IgD-negative memory B cell (primary cell): ENCODE measurements at regions not wholly inside any gene's neighbourhood (a gene's known extent, or its start where the extent isn't known, plus 50 kb on each side); places are given as distances from the start of the nearest gene placed in this dataset.
"Not testable (repeated sequence)": the region's sequence is repeated elsewhere in the genome, so short reads cannot be mapped to it uniquely, and the experiment has no call there.

Source experiments
- H3K27ac Mint-ChIP-seq, 3 donors: one replicate each; pipeline ENCODE4 v1.8.0; 2020 to 2022; ENCODE audit warnings: mild to moderate bottlenecking in 3 of 3, mixed read lengths in 3 of 3, moderate library complexity in 1 of 3
- H3K27me3 Mint-ChIP-seq: one replicate; pipeline ENCODE4 v1.8.0; 2021; ENCODE audit warnings: mixed read lengths
- H3K36me3 Mint-ChIP-seq: one replicate; pipeline ENCODE4 v1.8.0; 2020; ENCODE audit warnings: mild to moderate bottlenecking, mixed read lengths
- H3K4me1 Mint-ChIP-seq, 3 donors: one replicate each; pipeline ENCODE4 v1.8.0; 2020 to 2022; ENCODE audit warnings: mixed read lengths in 3 of 3, mild to moderate bottlenecking in 1 of 3
- H3K4me3 Mint-ChIP-seq, 4 donors: one replicate each; pipeline ENCODE4 v1.8.0; 2020 to 2022; ENCODE audit warnings: mild to moderate bottlenecking in 4 of 4, mixed read lengths in 4 of 4, moderate library complexity in 3 of 4
- H3K9me3 Mint-ChIP-seq, 3 donors: one replicate each; pipeline ENCODE4 v1.8.0; 2020 to 2021; ENCODE audit warnings: mixed read lengths in 3 of 3, mild to moderate bottlenecking in 1 of 3

DNA sequence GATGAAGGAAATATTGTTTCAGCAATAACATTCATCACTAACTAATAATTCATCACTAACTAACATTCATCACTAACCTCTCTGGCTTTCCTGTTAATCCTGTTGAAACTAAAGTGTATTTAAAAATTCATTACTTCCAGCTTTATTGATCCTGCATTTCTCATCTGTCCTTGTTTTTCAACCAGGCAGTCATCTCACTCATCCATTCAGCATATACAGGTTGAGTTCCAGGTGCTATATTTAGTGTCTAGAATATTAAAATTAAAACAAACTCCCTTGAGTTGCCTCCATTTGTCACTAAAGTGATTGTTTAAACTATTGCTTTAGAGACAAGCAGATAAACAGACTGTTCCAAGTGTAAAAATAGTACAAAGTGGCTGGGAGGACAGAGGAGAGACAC lies 58.1 kb downstream of the ATXN7L3B start:
- H3K27ac Mint-ChIP-seq, result no peak overlapping the region
- no peak overlapping the region for H3K4me3 Mint-ChIP-seq
- peaks cover 4% of the 10 kb centered on the region for H3K36me3 Mint-ChIP-seq
- no peaks in the 10 kb centered on the region for H3K27me3 Mint-ChIP-seq
- H3K9me3 Mint-ChIP-seq, result peaks cover 4 to 7% (median 5%) of the 10 kb centered on the region in 3 donors
- no peaks in the 10 kb centered on the region for H3K4me1 Mint-ChIP-seq

GRCh38 chr12:74598819-74599218 lies 61.2 kb downstream of the ATXN7L3B start:
- H3K36me3 Mint-ChIP-seq, result peaks cover 4% of the 10 kb centered on the region
- H3K4me1 Mint-ChIP-seq, result no peaks in the 10 kb centered on the region
- H3K4me3 Mint-ChIP-seq, result no peak overlapping the region
- no peak overlapping the region for H3K27ac Mint-ChIP-seq
- H3K9me3 Mint-ChIP-seq, result peaks cover 4 to 7% (median 5%) of the 10 kb centered on the region in 3 donors
- no peaks in the 10 kb centered on the region for H3K27me3 Mint-ChIP-seq

- Mint-ChIP-seq H3K4me3 (no peak overlapping the region), H3K27me3 (no peaks in the 10 kb centered on the region), H3K4me1 (no peaks in the 10 kb centered on the region), H3K27ac (no peak overlapping the region), H3K36me3 (peaks cover 4% of the 10 kb centered on the region), H3K9me3 (peaks cover 4 to 7% (median 5%) of the 10 kb centered on the region in 3 donors)
These were observed 62.3 kb downstream of the ATXN7L3B start for GRCh38 chr12:74599932-74600331.

DNA sequence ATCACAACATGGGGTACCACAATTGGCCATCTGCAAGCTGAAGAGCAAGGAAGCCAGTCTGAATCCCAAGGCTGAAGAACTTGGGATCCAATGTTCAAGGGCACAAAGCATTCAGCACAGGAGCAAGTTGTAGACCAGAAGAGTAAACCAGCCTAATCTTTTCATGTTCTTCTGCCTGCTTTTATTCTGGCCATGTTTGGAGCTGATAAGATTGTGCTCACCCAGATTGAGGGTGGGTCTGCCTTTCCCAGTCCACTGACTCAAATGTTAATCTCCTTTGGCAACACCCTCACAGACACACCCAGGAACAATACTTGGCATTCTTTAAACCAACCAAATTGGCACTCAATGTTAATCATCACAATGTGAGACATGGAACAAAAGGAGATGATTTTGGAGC lies 63.2 kb downstream of the ATXN7L3B start:
- H3K27me3 Mint-ChIP-seq, H3K9me3 Mint-ChIP-seq, H3K27ac Mint-ChIP-seq, H3K36me3 Mint-ChIP-seq, H3K4me3 Mint-ChIP-seq, H3K4me1 Mint-ChIP-seq: not testable (repeated sequence)

DNA sequence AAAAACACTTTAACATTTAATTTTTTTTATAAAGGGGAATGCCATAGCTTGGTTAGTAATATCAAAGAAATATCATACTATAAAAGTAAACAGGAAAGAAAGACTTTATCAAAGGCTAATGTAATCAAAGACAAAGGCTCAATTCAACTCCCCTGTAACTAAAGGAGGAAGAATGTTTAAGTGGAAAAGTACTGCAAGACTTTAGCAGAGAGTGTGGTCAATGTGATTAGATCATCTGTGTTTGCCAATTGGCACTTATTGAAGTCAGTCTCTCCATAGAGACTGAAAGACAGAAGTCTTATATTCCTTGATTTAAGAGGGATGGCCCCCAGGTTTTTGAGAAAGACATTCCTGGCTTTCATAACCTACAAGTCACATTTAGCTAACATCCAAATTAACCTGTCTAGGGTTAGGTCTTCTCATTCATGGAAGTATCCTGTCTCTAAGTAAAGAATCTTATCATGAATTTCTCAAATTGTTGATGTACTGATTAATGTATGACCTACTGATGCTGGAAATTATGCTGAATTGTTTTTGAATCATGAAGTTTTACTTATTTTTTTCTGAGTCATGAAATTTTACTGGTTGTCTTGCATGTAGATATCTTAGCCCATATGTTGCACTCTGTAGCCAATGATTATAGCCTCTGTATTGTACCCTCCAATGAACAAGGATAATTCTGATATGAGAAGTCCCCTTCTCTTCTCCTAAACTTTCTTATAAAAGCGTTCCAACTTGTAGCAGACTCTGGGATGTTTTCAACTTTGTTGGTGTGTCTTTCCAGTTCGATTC lies 65.4 kb downstream of the ATXN7L3B start:
- Mint-ChIP-seq H3K36me3 (peaks cover 4% of the 10 kb centered on the region), H3K4me1 (no peaks in the 10 kb centered on the region), H3K27me3 (no peaks in the 10 kb centered on the region), H3K27ac (no peak overlapping the region), H3K9me3 (peaks cover 4 to 7% (median 5%) of the 10 kb centered on the region in 3 donors), H3K4me3 (no peak overlapping the region)

- H3K27ac Mint-ChIP-seq, result no peak overlapping the region
- no peaks in the 10 kb centered on the region for H3K4me1 Mint-ChIP-seq
- H3K9me3 Mint-ChIP-seq, result peaks cover 0 to 1% (median 0%) of the 10 kb centered on the region in 3 donors
- no peaks in the 10 kb centered on the region for H3K27me3 Mint-ChIP-seq
- H3K4me3 Mint-ChIP-seq, result no peak overlapping the region
- no peaks in the 10 kb centered on the region for H3K36me3 Mint-ChIP-seq
These were observed 70.7 kb downstream of the ATXN7L3B start for GRCh38 chr12:74608231-74608775.

DNA sequence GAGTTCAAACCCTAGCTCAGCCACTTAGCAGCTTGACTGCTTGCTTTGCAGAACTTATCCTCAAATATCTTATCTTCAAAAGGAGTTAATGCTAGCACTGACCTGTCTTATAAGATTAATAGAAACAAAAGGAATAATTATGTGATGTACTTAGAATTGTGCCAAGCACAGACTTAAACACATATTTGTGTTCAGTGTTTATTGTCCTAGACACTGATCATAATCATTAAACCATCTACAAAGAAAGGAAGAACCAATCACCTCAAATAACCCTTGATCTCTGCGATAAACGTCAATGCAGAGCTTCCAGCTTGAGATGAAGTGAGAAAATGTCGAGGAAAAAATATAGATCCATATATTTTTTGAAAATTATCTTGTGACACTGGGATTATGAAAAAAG lies 73.1 kb downstream of the ATXN7L3B start:
- Mint-ChIP-seq H3K27me3 (no peaks in the 10 kb centered on the region), H3K9me3 (peaks cover 0 to 1% (median 0%) of the 10 kb centered on the region in 3 donors), H3K27ac (no peak overlapping the region), H3K4me3 (no peak overlapping the region), H3K4me1 (no peaks in the 10 kb centered on the region), H3K36me3 (no peaks in the 10 kb centered on the region)

DNA sequence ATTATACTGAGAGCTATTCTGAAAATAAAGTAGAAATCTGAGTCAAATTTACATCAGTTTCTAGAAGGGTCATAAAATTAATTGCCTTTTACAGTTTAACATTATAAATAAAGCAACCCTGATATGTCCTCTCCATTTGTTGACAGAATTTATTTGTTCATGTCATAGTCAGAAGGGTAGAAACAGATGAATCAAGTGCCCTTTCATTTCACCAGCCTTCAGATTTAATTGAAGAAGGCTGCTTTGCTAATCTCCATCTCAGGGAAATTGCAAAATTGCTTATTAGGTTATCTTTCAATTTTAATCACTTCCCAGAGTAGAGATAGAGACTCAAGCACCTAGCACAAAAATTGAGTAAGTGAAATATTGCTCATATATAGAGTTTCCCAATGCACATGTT lies 76.8 kb downstream of the ATXN7L3B start:
- Mint-ChIP-seq H3K4me3 (no peak overlapping the region), H3K9me3 (peaks cover 0 to 3% (median 0%) of the 10 kb centered on the region in 3 donors), H3K36me3 (no peaks in the 10 kb centered on the region), H3K4me1 (no peaks in the 10 kb centered on the region), H3K27me3 (no peaks in the 10 kb centered on the region), H3K27ac (no peak overlapping the region)

DNA sequence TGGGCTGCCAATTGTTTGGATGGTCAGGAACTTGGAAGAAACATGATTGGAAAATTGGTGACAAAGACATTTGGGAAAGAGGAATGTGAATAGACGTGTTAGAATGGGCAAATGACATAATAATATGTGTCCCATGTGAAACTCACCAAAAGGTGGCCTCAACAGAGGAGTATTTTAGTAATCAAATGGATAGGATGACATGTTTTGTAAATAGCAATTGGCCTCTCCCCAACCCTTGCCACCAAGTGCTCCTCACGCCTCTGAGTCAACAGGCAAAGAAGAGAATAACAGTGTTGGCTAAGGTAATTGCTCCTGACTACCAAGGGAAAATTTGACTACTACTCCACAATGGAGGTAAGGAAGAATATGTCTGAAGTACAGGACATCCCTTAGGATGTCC lies 81.4 kb downstream of the ATXN7L3B start:
- no peak overlapping the region for H3K27ac Mint-ChIP-seq
- H3K27me3 Mint-ChIP-seq, result no peaks in the 10 kb centered on the region
- H3K4me1 Mint-ChIP-seq, result no peaks in the 10 kb centered on the region
- no peaks in the 10 kb centered on the region for H3K36me3 Mint-ChIP-seq
- H3K9me3 Mint-ChIP-seq, result peaks cover 0 to 2% (median 0%) of the 10 kb centered on the region in 3 donors
- no peak overlapping the region for H3K4me3 Mint-ChIP-seq

- Mint-ChIP-seq H3K4me3 (no peak overlapping the region), H3K27me3 (no peaks in the 10 kb centered on the region)
These were observed 82.2 kb downstream of the ATXN7L3B start for GRCh38 chr12:74619884-74620283.

GRCh38 chr12:74620921-74621320 lies 83.3 kb downstream of the ATXN7L3B start:
- H3K27me3 Mint-ChIP-seq, result no peaks in the 10 kb centered on the region
- H3K27ac Mint-ChIP-seq, result no peak overlapping the region
- no peak overlapping the region for H3K4me3 Mint-ChIP-seq
- H3K4me1 Mint-ChIP-seq, result no peaks in the 10 kb centered on the region
- peaks cover 0 to 2% (median 0%) of the 10 kb centered on the region in 3 donors for H3K9me3 Mint-ChIP-seq
- no peaks in the 10 kb centered on the region for H3K36me3 Mint-ChIP-seq

More at GRCh38 chr12:74619884-74620283, 82.2 kb downstream of the ATXN7L3B start:
- Mint-ChIP-seq H3K4me1 (no peaks in the 10 kb centered on the region), H3K9me3 (peaks cover 0 to 2% (median 0%) of the 10 kb centered on the region in 3 donors), H3K36me3 (no peaks in the 10 kb centered on the region), H3K27ac (no peak overlapping the region)

DNA sequence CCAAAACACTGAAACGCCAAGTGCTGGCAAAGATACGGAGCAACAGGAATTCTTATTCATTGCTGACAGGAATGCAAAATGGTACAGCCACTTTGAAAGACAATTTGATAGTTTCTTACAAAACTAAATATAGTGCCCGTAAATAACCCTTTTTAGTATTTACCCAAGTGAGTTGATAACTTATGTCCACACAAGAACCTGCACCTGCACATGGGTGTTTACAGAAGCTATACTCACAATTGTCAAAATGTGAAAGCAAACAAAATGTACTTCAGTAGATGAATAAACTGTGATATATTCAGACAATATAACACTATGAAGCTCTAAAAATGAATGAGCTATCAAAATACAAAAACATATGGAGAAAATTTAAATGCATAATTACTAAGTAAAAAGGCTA lies 86.6 kb downstream of the ATXN7L3B start:
- Mint-ChIP-seq H3K4me1 (no peaks in the 10 kb centered on the region), H3K9me3 (no peaks in the 10 kb centered on the region), H3K27ac (no peak overlapping the region), H3K27me3 (no peaks in the 10 kb centered on the region), H3K36me3 (no peaks in the 10 kb centered on the region), H3K4me3 (no peak overlapping the region)

DNA sequence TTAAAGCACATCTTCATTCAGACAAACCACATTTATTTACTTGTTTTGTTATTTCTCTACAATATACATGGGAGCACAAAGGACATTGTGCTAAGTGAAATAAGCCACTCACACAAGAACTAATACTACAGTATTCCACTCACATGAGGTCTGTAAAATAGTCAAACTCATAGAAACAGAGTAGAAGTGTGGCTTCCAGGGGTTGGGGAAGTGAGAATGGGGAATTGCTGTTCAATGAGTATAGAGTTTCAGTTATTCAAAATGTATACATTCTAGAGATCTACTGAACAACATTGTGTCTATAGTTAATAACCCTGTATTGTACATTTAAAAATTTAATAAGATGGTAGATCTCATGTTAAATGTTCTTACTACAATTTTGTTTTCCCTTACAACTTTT lies 88.8 kb downstream of the ATXN7L3B start:
- no peak overlapping the region for H3K27ac Mint-ChIP-seq
- no peaks in the 10 kb centered on the region for H3K4me1 Mint-ChIP-seq
- no peaks in the 10 kb centered on the region for H3K27me3 Mint-ChIP-seq
- H3K9me3 Mint-ChIP-seq, result peaks cover 0 to 5% (median 3%) of the 10 kb centered on the region in 3 donors
- H3K4me3 Mint-ChIP-seq, result no peak overlapping the region
- H3K36me3 Mint-ChIP-seq, result no peaks in the 10 kb centered on the region

- H3K4me3 Mint-ChIP-seq, result no peak overlapping the region
- no peaks in the 10 kb centered on the region for H3K36me3 Mint-ChIP-seq
- H3K9me3 Mint-ChIP-seq, result peaks cover 0 to 3% (median 0%) of the 10 kb centered on the region in 3 donors
- no peaks in the 10 kb centered on the region for H3K27me3 Mint-ChIP-seq
- peaks cover 0 to 3% (median 0%) of the 10 kb centered on the region in 3 donors for H3K4me1 Mint-ChIP-seq
- no peak overlapping the region for H3K27ac Mint-ChIP-seq
These were observed 103.6 kb downstream of the ATXN7L3B start for GRCh38 chr12:74641262-74641661.

- no peak overlapping the region for H3K27ac Mint-ChIP-seq
- no peaks in the 10 kb centered on the region for H3K36me3 Mint-ChIP-seq
- peaks cover 0 to 3% (median 0%) of the 10 kb centered on the region in 3 donors for H3K4me1 Mint-ChIP-seq
- no peak overlapping the region for H3K4me3 Mint-ChIP-seq
- H3K9me3 Mint-ChIP-seq, result peaks cover 0 to 3% (median 0%) of the 10 kb centered on the region in 3 donors
- no peaks in the 10 kb centered on the region for H3K27me3 Mint-ChIP-seq
These were observed 104.1 kb downstream of the ATXN7L3B start for GRCh38 chr12:74641694-74642093.

GRCh38 chr12:74644681-74645080 lies 107.0 kb downstream of the ATXN7L3B start:
- H3K27ac Mint-ChIP-seq, result no peak overlapping the region
- no peaks in the 10 kb centered on the region for H3K9me3 Mint-ChIP-seq
- H3K36me3 Mint-ChIP-seq, result no peaks in the 10 kb centered on the region
- no peaks in the 10 kb centered on the region for H3K27me3 Mint-ChIP-seq
- no peak overlapping the region for H3K4me3 Mint-ChIP-seq
- peaks cover 0 to 3% (median 0%) of the 10 kb centered on the region in 3 donors for H3K4me1 Mint-ChIP-seq
